GM18499 (cell line): ENCODE measurements at regions not wholly inside any gene's neighbourhood (a gene's known extent, or its start where the extent isn't known, plus 50 kb on each side); places are given as distances from the start of the nearest gene placed in this dataset.
"Not testable (repeated sequence)": the region's sequence is repeated elsewhere in the genome, so short reads cannot be mapped to it uniquely, and the experiment has no call there.

ENCODE experiments used
- ATAC-seq: cut with Tn5 transposase; IDR thresholded peaks from one replicate; pipeline ENCODE4 v1.9.1; 2021; ENCODE audit warnings: moderate number of reproducible peaks; ENCODE audit not compliant: insufficient read depth, unreplicated experiment

DNA sequence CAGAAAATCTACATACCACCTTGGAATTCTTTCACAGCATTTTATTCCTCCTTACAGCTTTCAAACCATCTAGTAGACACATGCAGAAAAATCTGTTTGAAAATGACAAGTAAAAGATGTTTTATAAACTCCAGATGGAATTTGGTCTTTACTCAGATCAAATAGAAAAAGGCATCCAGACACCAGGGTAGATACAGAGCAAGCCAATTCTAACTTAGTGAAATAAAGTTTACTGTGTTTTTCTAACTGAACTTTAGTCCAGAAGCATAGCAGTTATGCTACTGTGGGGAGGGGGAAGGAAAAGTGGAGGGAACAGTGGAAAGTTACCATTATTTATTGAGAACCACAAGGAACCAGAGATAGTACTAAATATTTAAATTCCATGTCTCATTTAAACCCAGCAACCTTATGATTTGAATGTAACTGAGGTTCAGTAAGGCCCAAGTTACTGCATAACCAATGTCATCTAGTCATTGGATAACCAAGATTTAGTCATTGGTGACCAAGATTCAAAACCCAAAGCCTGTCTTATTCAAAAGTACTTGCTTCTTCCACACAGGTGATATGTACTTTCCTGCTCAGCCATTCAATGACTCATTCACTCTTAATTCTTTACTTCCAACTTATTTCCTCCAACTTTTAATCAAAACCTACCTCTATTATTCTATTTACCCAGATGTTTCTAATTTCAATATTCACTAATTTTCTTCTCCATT is 57.7 kb downstream of the RAD51AP2 start:
- ATAC-seq = no peak

GRCh38 chr2:17455343-17455742 is 62.9 kb downstream of the RAD51AP2 start:
- ATAC-seq = no peak

DNA sequence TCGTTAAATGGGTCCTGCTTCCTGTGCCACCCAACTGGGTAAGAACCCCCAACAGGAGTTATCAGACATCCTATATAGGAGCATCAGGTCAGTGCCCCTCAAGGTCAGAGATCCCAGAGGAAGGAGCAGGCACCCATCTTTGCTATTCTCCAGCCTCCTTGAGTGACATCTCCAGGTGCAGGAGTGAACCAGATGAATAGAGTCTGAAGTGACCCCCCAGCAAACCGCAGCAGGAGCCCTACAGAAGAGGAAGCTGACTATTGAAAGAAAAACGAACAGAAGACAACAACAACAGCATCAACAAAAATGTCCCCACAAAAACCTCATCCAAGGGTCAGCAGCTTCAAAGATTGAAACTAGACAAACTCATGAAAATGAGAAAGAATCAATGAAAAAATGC is 72.0 kb downstream of the RAD51AP2 start:
- not testable (repeated sequence) for ATAC-seq

GRCh38 chr2:17445744-17446143 is 72.5 kb downstream of the RAD51AP2 start:
- ATAC-seq = no peak

- ATAC-seq = no peak
Observed at GRCh38 chr2:17442334-17442733, 75.9 kb downstream of the RAD51AP2 start.

DNA sequence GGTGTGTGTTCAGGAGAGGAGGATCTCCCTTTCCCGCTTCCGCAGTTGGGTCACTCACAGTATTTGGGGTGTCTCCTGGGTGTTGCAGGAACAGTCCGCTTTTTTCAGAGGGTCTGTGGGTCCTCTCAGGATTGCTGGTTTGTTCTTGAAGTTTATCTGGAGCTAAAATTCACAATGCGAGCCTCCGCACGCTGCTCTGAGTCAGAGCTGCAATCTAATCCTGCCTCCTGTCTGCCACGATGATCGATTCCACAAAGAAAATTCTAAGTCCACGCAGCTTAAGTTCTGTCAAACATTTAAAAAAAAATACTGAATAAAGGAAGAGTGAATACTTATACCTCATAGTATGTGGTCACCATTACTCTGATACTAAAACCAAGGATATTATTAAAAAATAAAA is 76.5 kb downstream of the RAD51AP2 start:
- ATAC-seq = no peak

- ATAC-seq = no peak
Observed at GRCh38 chr2:17441055-17441771, 77.0 kb downstream of the RAD51AP2 start.

DNA sequence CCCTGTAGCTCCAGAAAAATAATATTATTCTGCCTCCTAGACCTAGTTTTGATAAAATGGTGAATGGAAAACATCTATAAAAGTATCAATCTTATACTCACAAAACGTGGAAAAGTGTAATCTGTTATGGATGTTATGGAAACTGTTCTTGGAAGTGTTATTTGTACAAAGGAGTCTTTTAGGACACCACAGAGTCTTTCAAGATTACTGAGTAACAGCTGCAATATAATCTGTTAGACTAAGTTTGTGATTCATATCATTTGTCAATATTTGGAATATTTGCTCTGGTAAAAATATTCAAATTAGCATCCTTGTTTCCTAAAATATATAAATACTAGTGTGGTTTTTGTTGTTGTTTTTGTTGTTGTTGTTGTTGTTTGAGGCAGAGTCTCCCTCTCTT is 87.9 kb downstream of the RAD51AP2 start:
- no peak for ATAC-seq

DNA sequence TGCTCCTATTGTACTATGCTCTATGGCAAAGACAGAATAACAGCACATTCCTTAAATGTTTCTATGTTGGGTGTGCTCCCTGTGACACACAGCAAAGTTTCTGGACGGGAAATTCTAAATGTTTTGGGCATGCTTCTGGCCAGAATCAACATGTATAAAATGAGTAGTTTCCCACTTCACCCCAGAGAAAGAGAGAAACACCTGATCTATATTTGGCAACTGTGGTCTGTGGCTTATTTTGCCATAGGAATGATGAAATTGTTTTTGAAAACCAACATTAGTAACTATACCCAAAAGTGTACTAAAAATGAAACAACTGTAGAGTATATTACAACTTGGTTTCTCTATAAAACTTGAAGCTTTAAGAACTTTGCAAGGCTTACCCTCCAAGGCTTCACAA is 89.1 kb downstream of the RAD51AP2 start:
- no peak for ATAC-seq

DNA sequence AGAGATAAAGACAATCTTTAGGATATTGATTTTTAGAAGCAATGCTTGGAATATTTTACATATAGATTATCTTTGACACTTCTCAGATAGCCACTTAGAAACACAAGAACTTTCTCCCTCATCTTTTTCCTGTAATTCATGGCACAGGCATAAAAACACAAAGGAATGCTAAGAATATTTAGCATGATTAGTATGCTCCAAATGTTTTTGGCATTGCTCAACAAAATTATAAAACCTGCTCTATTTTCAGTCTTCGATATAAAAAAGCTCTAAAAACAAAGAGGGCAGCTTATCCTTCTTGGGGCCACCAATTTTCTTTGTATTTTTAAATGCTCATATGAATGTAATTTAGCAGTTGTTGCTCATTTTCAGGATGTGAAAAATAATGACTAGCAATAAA is 90.8 kb downstream of the RAD51AP2 start:
- ATAC-seq = no peak

- no peak for ATAC-seq
Observed at GRCh38 chr2:17426743-17427142, 91.5 kb downstream of the RAD51AP2 start.

DNA sequence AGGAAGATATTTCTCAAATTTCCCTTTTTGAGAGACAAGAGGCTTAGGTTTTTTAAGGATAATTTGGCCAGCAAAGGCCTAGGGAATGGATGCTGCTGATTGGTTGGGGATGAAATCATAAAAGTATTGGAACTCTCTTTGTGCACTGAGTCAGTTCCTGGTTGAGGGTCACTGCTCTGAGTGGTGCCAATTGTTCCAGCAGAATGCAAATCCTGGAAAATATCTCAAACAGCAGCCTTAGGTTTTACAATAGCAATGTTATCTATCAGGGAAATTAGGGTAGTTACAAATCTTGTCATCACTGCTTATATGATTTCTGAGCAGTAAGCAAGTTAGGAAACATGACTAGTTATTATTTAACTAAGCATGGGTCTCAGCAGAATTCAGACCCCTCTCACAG is 96.2 kb downstream of the RAD51AP2 start:
- no peak for ATAC-seq

DNA sequence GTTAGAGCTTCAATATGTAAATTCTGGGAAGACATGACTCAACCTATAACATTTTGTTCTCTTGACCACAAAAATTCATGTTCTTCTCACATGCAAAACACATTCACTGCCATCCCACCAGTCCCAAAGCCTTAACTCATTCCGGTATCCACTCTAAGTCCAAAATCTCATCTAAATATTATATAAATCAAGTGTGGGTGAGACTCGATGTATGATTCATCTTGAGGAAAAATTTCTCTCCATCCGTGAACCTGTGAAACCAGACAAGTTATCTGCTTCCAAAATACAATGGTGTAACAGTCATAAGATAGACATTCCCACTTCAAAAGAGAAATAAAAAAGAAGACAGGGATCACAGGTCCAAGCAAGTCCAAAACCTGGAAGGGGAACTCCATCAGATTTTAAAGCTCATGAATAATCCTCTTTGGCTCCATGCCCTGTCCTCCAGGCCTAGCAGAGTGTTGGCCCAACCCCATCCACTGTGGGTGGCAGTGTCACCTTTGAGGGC is 101.3 kb downstream of the RAD51AP2 start:
- ATAC-seq = no peak

DNA sequence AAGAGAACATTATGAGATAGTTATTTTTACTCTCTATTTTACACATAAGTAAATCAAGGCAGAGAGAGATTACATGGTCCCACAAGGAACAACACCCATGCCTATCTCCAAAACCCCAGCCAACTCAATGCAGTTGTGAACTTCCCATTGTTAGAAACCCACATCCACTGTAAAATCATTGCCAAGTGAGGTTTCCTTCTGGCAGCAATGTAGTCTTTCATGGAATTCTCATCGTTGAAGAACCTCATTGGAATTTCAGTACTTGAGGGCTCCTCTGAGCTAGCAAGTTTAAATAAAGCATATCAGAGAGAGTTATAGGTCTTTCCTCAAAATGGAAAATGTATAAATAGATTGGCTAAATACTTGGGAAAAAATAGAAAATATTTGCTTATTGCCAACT is 105.2 kb downstream of the RAD51AP2 start:
- ATAC-seq = no peak

- no peak for ATAC-seq
Observed at GRCh38 chr2:17401096-17401495, 117.1 kb downstream of the RAD51AP2 start.

- ATAC-seq = no peak
Observed at GRCh38 chr2:17398770-17399169, 119.5 kb downstream of the RAD51AP2 start.

- no peak for ATAC-seq
Observed at GRCh38 chr2:17388798-17389197, 129.4 kb downstream of the RAD51AP2 start.

DNA sequence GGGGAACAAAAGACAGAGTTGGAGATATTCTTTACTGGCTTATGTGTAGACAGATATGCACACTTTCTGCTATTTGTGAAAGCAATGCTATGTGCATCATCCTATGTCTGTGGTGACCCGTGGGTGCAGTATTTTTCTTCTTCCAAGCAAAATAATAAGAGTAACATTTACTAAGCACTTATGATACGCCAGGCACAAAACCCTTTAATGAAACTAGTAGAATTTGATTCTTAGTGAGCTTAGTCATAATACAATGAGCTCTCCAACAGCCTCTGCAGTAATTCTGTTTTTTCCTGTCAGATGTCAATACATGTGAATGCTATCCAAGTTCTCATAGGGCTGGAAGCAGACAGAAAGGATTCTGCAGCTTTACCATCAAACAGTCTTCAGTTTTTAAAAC is 130.6 kb downstream of the RAD51AP2 start:
- no peak for ATAC-seq

DNA sequence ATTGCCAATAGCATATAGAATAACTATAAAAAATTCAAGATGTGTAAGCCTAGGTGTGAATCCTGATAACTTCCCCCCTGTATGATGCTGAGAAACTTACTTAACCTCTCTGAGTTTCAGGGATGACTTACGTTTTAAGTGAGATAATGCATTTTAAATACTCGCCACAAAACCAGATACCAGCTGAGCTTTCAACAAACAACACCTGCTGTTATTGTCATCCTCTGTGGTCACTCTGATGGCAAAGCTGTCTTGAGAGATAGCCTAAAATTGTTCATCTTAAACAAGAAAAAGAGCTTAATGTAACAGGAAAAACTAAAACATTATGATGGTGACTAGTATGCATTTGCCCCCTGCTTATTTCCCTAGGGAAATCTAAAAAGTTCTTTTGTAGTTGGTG is 131.5 kb downstream of the RAD51AP2 start:
- ATAC-seq = no peak

DNA sequence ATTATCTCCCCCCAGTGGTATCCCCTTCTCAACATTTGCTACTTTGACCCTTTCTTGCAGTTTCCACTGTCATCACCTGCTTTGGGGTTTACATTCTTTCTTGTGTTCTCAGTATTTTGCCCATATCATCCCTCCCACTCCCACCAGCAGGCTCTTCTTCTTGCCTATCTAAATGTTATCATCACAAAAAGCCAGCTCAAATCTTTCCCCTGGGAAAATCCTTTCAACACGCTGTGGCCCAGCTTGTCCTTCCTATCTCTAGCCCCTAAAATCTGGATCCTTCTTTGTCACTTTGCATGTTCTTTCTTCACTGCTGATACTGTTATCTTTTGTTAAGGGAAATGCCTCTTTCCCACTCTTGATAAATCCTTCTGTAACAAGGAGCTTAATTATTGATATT is 138.2 kb downstream of the RAD51AP2 start:
- ATAC-seq = no peak

GRCh38 chr2:17375262-17375661 is 143.0 kb downstream of the RAD51AP2 start:
- ATAC-seq = no peak

DNA sequence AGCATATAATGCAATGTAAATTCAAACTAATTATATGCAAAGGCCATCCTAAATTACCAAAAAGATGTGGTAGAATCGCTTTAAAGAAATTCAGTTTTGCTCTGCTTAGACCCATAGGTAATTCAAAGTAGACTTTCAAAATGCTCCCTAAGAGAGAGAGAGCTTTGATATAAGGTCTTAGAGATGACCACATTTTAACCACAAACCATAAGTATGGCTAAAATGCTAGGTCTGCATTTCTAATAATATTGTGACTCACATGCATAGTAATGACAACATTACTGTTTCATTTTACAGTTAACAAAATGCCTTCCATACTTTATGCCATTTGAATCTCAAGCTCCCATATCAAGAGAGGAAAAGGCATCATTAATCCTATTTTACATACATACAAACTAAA is 144.5 kb downstream of the RAD51AP2 start:
- no peak for ATAC-seq
